ENCODE measurements at regions not wholly inside any gene's neighbourhood (a gene's known extent, or its start where the extent isn't known, plus 50 kb on each side); places are given as distances from the start of the nearest gene placed in this dataset.

DNA sequence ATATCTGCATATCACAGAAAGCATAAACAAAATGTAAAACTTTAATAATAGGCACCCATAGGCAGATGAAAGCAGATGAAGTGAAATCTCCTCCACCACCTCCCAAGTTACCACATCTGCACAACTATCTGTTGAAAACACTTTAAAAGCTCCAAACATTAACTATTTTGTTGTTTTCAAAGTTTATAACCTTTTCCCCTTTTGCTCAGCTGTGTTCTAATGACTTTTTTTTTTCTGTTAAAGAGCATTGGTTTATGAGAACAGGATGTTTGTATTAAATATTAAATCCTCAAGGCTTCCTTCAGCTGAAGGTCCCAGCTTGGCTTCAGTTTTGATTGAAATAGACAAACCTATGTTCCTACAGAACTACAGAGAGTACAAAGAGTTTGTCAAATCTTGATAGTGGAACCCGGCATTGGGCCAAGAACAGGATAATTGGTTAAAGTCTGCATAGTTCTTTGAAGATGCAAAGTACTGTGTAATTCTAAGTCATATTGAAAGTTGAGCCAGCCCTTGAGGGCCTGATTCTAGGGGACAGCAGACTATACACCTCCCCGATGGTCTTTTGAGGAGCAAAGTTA is 255.1 kb upstream of the JAG1 start (continued):
- no peak for TF ChIP-seq FOXJ3 (CRISPR knock-in tag; IDR thresholded peaks at IDR 0.05; ENCODE audit: borderline replicate concordance)

DNA sequence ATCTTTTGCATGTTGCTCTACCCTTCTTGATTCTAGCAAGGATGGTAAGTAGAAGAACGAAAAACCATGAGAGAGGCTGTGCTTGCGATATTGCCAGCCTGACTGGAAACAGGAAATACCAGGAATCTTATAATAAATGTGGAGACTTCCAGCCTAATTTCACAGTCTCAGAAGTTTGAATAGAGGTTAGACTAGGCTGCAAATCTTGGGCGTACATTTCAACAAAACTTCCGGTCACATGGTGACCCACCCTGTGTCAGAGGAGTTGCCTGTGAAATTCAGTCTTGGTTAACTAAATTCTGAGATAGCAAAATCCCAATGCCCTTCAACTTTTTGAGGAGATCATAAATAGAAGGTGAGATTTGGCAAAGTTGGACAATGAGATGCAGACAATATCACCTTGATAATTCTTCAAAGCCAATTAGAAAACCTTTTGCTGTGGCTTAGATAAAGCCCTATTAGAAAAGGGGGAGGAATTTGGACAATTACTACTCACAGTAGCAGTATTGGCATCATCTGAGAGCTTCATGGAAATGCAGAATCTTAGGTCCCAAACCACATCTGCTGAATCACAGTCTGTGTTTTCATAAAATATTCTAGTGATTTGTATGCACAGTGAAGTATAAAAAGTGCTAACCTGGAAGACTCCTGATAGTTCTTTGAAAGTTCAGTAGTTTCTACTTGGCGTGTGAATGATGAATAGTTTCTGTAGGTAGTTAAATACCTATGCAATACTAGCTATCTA is 262.0 kb upstream of the JAG1 start:
- no peak for TF ChIP-seq ELF4 (CRISPR knock-in tag; IDR thresholded peaks at IDR 0.05; ENCODE audit: low read depth)
- TF ChIP-seq, protein P1, sequence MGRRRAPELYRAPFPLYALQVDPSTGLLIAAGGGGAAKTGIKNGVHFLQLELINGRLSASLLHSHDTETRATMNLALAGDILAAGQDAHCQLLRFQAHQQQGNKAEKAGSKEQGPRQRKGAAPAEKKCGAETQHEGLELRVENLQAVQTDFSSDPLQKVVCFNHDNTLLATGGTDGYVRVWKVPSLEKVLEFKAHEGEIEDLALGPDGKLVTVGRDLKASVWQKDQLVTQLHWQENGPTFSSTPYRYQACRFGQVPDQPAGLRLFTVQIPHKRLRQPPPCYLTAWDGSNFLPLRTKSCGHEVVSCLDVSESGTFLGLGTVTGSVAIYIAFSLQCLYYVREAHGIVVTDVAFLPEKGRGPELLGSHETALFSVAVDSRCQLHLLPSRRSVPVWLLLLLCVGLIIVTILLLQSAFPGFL (CRISPR knock-in tag; IDR thresholded peaks at IDR 0.05; ENCODE audit: borderline replicate concordance) = no peak
- no peak for TF ChIP-seq JAZF1 (CRISPR knock-in tag; IDR thresholded peaks at IDR 0.05)
- TF ChIP-seq TCF7 (CRISPR knock-in tag; IDR thresholded peaks at IDR 0.05; ENCODE audit: low read depth) = no peak
- TF ChIP-seq MXD4 (CRISPR knock-in tag; IDR thresholded peaks at IDR 0.05; ENCODE audit: borderline replicate concordance) = no peak
- no peak for TF ChIP-seq GTF2I (CRISPR knock-in tag; conservative IDR thresholded peaks at IDR 0.05)
- no peak for TF ChIP-seq ZNF671 (CRISPR knock-in tag; IDR thresholded peaks at IDR 0.05)
- TF ChIP-seq ZNF532 (CRISPR knock-in tag; IDR thresholded peaks at IDR 0.05; ENCODE audit: borderline replicate concordance) = no peak
- TF ChIP-seq, protein P2, sequence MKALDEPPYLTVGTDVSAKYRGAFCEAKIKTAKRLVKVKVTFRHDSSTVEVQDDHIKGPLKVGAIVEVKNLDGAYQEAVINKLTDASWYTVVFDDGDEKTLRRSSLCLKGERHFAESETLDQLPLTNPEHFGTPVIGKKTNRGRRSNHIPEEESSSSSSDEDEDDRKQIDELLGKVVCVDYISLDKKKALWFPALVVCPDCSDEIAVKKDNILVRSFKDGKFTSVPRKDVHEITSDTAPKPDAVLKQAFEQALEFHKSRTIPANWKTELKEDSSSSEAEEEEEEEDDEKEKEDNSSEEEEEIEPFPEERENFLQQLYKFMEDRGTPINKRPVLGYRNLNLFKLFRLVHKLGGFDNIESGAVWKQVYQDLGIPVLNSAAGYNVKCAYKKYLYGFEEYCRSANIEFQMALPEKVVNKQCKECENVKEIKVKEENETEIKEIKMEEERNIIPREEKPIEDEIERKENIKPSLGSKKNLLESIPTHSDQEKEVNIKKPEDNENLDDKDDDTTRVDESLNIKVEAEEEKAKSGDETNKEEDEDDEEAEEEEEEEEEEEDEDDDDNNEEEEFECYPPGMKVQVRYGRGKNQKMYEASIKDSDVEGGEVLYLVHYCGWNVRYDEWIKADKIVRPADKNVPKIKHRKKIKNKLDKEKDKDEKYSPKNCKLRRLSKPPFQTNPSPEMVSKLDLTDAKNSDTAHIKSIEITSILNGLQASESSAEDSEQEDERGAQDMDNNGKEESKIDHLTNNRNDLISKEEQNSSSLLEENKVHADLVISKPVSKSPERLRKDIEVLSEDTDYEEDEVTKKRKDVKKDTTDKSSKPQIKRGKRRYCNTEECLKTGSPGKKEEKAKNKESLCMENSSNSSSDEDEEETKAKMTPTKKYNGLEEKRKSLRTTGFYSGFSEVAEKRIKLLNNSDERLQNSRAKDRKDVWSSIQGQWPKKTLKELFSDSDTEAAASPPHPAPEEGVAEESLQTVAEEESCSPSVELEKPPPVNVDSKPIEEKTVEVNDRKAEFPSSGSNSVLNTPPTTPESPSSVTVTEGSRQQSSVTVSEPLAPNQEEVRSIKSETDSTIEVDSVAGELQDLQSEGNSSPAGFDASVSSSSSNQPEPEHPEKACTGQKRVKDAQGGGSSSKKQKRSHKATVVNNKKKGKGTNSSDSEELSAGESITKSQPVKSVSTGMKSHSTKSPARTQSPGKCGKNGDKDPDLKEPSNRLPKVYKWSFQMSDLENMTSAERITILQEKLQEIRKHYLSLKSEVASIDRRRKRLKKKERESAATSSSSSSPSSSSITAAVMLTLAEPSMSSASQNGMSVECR (CRISPR knock-in tag; IDR thresholded peaks at IDR 0.05; ENCODE audit: borderline replicate concordance) = no peak
- no peak for TF ChIP-seq ZNF263 (CRISPR knock-in tag; IDR thresholded peaks at IDR 0.05; ENCODE audit: low read depth)
- no peak for TF ChIP-seq NFATC4 (CRISPR knock-in tag; IDR thresholded peaks at IDR 0.05)
- TF ChIP-seq, protein P3, sequence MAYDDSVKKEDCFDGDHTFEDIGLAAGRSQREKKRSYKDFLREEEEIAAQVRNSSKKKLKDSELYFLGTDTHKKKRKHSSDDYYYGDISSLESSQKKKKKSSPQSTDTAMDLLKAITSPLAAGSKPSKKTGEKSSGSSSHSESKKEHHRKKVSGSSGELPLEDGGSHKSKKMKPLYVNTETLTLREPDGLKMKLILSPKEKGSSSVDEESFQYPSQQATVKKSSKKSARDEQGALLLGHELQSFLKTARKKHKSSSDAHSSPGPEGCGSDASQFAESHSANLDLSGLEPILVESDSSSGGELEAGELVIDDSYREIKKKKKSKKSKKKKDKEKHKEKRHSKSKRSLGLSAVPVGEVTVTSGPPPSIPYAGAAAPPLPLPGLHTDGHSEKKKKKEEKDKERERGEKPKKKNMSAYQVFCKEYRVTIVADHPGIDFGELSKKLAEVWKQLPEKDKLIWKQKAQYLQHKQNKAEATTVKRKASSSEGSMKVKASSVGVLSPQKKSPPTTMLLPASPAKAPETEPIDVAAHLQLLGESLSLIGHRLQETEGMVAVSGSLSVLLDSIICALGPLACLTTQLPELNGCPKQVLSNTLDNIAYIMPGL (CRISPR knock-in tag; IDR thresholded peaks at IDR 0.05) = no peak
- TF ChIP-seq, protein P4, sequence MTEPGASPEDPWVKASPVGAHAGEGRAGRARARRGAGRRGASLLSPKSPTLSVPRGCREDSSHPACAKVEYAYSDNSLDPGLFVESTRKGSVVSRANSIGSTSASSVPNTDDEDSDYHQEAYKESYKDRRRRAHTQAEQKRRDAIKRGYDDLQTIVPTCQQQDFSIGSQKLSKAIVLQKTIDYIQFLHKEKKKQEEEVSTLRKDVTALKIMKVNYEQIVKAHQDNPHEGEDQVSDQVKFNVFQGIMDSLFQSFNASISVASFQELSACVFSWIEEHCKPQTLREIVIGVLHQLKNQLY (CRISPR knock-in tag; IDR thresholded peaks at IDR 0.05) = no peak
- Mint-ChIP-seq H3K9me3 (no peaks in the 10 kb centered on the region), H3K4me1 (no peaks in the 10 kb centered on the region), H3K27me3 (ENCODE audit: low read depth) (no peaks in the 10 kb centered on the region), H3K27ac (no peak overlapping the region), H3K36me3 (no peaks in the 10 kb centered on the region), H3K4me3 (no peak overlapping the region)
- DNase-seq (ENCODE audit: low spot score) (no peak), ATAC-seq (no peak)
- CTCF ChIA-PET = no interaction called here
- POLR2A ChIA-PET = no interaction called here
